ENCODE measurements at regions not wholly inside any gene's neighbourhood (a gene's known extent, or its start where the extent isn't known, plus 50 kb on each side); places are given as distances from the start of the nearest gene placed in this dataset.

DNA sequence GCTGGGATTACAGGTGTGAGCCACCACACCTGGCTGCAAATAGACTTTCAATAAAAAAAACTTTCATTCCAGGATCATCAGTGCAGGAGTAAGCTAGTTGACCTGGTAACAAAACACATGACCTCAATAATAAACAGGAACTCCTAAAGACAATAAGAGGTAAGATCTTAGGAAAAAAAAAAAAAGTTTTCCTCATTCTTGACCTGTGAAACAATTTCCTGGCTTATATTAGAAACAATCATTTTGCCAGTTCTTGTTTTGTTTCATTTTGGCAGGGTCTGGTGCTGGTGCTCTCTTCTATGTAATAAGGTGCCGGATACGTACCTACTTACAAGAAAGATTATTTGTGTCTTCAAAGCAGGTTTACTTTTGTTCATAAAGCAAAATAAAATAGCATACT, 90.6 kb upstream of the AMN1 start:
- intact Hi-C loops (cut with micrococcal nuclease): no loop called here
- ATAC-seq: no peak

GRCh38 chr12:31818623-31819268, 89.9 kb upstream of the AMN1 start:
- Histone ChIP-seq H3K27me3 (ENCODE audit: low read length) (no peaks in the 10 kb centered on the region), H2AFZ (ENCODE audit: low read length) (no peak overlapping the region), H3F3A (ENCODE audit: low read length, unreplicated experiment) (no peaks in the 10 kb centered on the region), H3K4me2 (ENCODE audit: low read length) (no peak overlapping the region), H3K9me2 (replicated peaks; ENCODE audit: low read length) (no peaks in the 10 kb centered on the region), H3K4me3 (ENCODE audit: low read length) (no peak overlapping the region), H3K36me3 (ENCODE audit: low read depth, low read length) (no peaks in the 10 kb centered on the region), H4K20me1 (ENCODE audit: low read length) (no peaks in the 10 kb centered on the region), H3K9ac (ENCODE audit: low read length) (no peak overlapping the region), H3K9me3 (ENCODE audit: low read length) (no peaks in the 10 kb centered on the region), H3K4me1 (ENCODE audit: insufficient read depth, low read length) (no peaks in the 10 kb centered on the region), H3K27ac (ENCODE audit: low read length) (no peak overlapping the region), H3K79me2 (ENCODE audit: low read length) (no peaks in the 10 kb centered on the region)
- intact Hi-C loops (cut with micrococcal nuclease): no loop called here
- TF ChIP-seq, protein P1, sequence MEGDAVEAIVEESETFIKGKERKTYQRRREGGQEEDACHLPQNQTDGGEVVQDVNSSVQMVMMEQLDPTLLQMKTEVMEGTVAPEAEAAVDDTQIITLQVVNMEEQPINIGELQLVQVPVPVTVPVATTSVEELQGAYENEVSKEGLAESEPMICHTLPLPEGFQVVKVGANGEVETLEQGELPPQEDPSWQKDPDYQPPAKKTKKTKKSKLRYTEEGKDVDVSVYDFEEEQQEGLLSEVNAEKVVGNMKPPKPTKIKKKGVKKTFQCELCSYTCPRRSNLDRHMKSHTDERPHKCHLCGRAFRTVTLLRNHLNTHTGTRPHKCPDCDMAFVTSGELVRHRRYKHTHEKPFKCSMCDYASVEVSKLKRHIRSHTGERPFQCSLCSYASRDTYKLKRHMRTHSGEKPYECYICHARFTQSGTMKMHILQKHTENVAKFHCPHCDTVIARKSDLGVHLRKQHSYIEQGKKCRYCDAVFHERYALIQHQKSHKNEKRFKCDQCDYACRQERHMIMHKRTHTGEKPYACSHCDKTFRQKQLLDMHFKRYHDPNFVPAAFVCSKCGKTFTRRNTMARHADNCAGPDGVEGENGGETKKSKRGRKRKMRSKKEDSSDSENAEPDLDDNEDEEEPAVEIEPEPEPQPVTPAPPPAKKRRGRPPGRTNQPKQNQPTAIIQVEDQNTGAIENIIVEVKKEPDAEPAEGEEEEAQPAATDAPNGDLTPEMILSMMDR (conservative IDR thresholded peaks at IDR 0.05; ENCODE audit: low read depth, low read length): no peak
- TF ChIP-seq EZH2 (IDR thresholded peaks at IDR 0.05; ENCODE audit: low read length, unreplicated experiment) (no peak), EZH2phosphoT487 (IDR thresholded peaks at IDR 0.05; ENCODE audit: borderline replicate concordance, low read length) (no peak)
- ATAC-seq (no peak), DNase-seq (no peak)
- BruUV-seq (replicated peaks): no TSS peak
- ChIA-PET CTCF (interaction anchor here (0.7 kb wide), 1 partner anchor 187 kb away, joined by 7 read pairs; no protein-coding TSS in a partner anchor), POLR2A (ENCODE audit: unreplicated experiment) (no interaction called here)

More for the DNA sequence above, 90.6 kb upstream of the AMN1 start:
- Histone ChIP-seq H3K27ac (ENCODE audit: low read length) (no peak overlapping the region), H3K9me2 (replicated peaks; ENCODE audit: low read length) (no peaks in the 10 kb centered on the region), H3K9ac (ENCODE audit: low read length) (no peak overlapping the region), H3K79me2 (ENCODE audit: low read length) (no peaks in the 10 kb centered on the region), H3K4me3 (ENCODE audit: low read length) (no peak overlapping the region), H3K9me3 (ENCODE audit: low read length) (no peaks in the 10 kb centered on the region), H4K20me1 (ENCODE audit: low read length) (no peaks in the 10 kb centered on the region), H3F3A (ENCODE audit: low read length, unreplicated experiment) (no peaks in the 10 kb centered on the region), H2AFZ (ENCODE audit: low read length) (no peak overlapping the region), H3K27me3 (ENCODE audit: low read length) (no peaks in the 10 kb centered on the region), H3K4me1 (ENCODE audit: insufficient read depth, low read length) (no peaks in the 10 kb centered on the region), H3K36me3 (ENCODE audit: low read depth, low read length) (no peaks in the 10 kb centered on the region), H3K4me2 (ENCODE audit: low read length) (no peak overlapping the region)
- no peak for DNase-seq
- TF ChIP-seq EZH2 (IDR thresholded peaks at IDR 0.05; ENCODE audit: low read length, unreplicated experiment) (no peak), EZH2phosphoT487 (IDR thresholded peaks at IDR 0.05; ENCODE audit: borderline replicate concordance, low read length) (no peak)
- TF ChIP-seq, protein P1 (conservative IDR thresholded peaks at IDR 0.05; ENCODE audit: low read depth, low read length): no peak
- no TSS peak for BruUV-seq (replicated peaks)
- ChIA-PET CTCF (interaction anchor here (0.7 kb wide), 1 partner anchor 188 kb away, joined by 7 read pairs; no protein-coding TSS in a partner anchor), POLR2A (ENCODE audit: unreplicated experiment) (no interaction called here)

GRCh38 chr12:31817120-31817519, 88.3 kb upstream of the AMN1 start:
- Histone ChIP-seq H2AFZ (ENCODE audit: low read length) (no peak overlapping the region), H3K9ac (ENCODE audit: low read length) (no peak overlapping the region), H3K36me3 (ENCODE audit: low read depth, low read length) (no peaks in the 10 kb centered on the region), H3K4me2 (ENCODE audit: low read length) (no peak overlapping the region), H3K9me3 (ENCODE audit: low read length) (no peaks in the 10 kb centered on the region), H3F3A (ENCODE audit: low read length, unreplicated experiment) (no peaks in the 10 kb centered on the region), H3K27me3 (ENCODE audit: low read length) (no peaks in the 10 kb centered on the region), H3K4me3 (ENCODE audit: low read length) (no peak overlapping the region), H3K4me1 (ENCODE audit: insufficient read depth, low read length) (no peaks in the 10 kb centered on the region), H4K20me1 (ENCODE audit: low read length) (no peaks in the 10 kb centered on the region), H3K27ac (ENCODE audit: low read length) (no peak overlapping the region), H3K9me2 (replicated peaks; ENCODE audit: low read length) (no peaks in the 10 kb centered on the region), H3K79me2 (ENCODE audit: low read length) (no peaks in the 10 kb centered on the region)
- TF ChIP-seq EZH2phosphoT487 (IDR thresholded peaks at IDR 0.05; ENCODE audit: borderline replicate concordance, low read length) (no peak), EZH2 (IDR thresholded peaks at IDR 0.05; ENCODE audit: low read length, unreplicated experiment) (no peak)
- TF ChIP-seq, protein P1 (conservative IDR thresholded peaks at IDR 0.05; ENCODE audit: low read depth, low read length): no peak
- intact Hi-C loops (cut with micrococcal nuclease): no loop called here
- ATAC-seq (no peak), DNase-seq (no peak)
- BruUV-seq (replicated peaks): no TSS peak
- CTCF ChIA-PET: interaction anchor here (0.5 kb wide), 1 partner anchor 164 kb away, joined by 8 read pairs; no protein-coding TSS in a partner anchor
- POLR2A ChIA-PET (ENCODE audit: unreplicated experiment): no interaction called here

Data from PC-3 (cell line).